Epithelial cell of prostate (primary cell): ENCODE measurements at regions not wholly inside any gene's neighbourhood (a gene's known extent, or its start where the extent isn't known, plus 50 kb on each side); places are given as distances from the start of the nearest gene placed in this dataset.

Source experiments
- DNase-seq: peaks from one replicate; pipeline ENCODE4 v3.0.0-alpha.2; 2011; ENCODE audit warnings: low read depth, low spot score
- H3K27ac ChIP-seq: fragments of 450-650 bp; 2 replicates; pipeline ENCODE4 v1.5.1; 2017; ENCODE audit warnings: mild to moderate bottlenecking

GRCh38 chr4:184575306-184575705 is 73.9 kb downstream of the CASP3 start:
- DNase-seq = no peak
- no peak overlapping the region for H3K27ac ChIP-seq

- no peak for DNase-seq
- H3K27ac ChIP-seq = no peak overlapping the region
These were observed 74.4 kb downstream of the CASP3 start for GRCh38 chr4:184574861-184575260.

- no peak for DNase-seq
- no peak overlapping the region for H3K27ac ChIP-seq
These were observed 75.5 kb downstream of the CASP3 start for GRCh38 chr4:184573701-184574100.

- DNase-seq = no peak
- no peak overlapping the region for H3K27ac ChIP-seq
These were observed 80.5 kb downstream of the CASP3 start for GRCh38 chr4:184568770-184569169.

- DNase-seq = no peak
- no peak overlapping the region for H3K27ac ChIP-seq
These were observed 85.6 kb downstream of the CASP3 start for GRCh38 chr4:184563621-184564020.

- no peak overlapping the region for H3K27ac ChIP-seq
- no peak for DNase-seq
These were observed 84.6 kb upstream of the IRF2 start for GRCh38 chr4:184558996-184559395.

- H3K27ac ChIP-seq = no peak overlapping the region
- no peak for DNase-seq
These were observed 79.5 kb upstream of the IRF2 start for GRCh38 chr4:184553891-184554290.

GRCh38 chr4:184550476-184550875 is 76.1 kb upstream of the IRF2 start:
- H3K27ac ChIP-seq = no peak overlapping the region
- no peak for DNase-seq

GRCh38 chr4:184548648-184549341 is 74.4 kb upstream of the IRF2 start:
- no peak for DNase-seq
- H3K27ac ChIP-seq = no peak overlapping the region

- H3K27ac ChIP-seq = no peak overlapping the region
- DNase-seq = no peak
These were observed 73.9 kb upstream of the IRF2 start for GRCh38 chr4:184548316-184548647.

- no peak overlapping the region for H3K27ac ChIP-seq
- DNase-seq = no peak
These were observed 70.5 kb upstream of the IRF2 start for GRCh38 chr4:184544788-184545409.

- no peak overlapping the region for H3K27ac ChIP-seq
- DNase-seq = no peak
These were observed 67.6 kb upstream of the IRF2 start for GRCh38 chr4:184541907-184542306.

GRCh38 chr4:184540307-184540706 is 66.0 kb upstream of the IRF2 start:
- no peak for DNase-seq
- no peak overlapping the region for H3K27ac ChIP-seq

GRCh38 chr4:184538023-184538599 is 63.8 kb upstream of the IRF2 start:
- peak; percentile 45 for DNase-seq
- H3K27ac ChIP-seq = peak overlapping the region; percentile 84

GRCh38 chr4:184537269-184538022 is 63.1 kb upstream of the IRF2 start:
- H3K27ac ChIP-seq = peak overlapping the region; percentile 84
- peak; percentile 62 for DNase-seq

- H3K27ac ChIP-seq = peak overlapping the region; percentile 84
- no peak for DNase-seq
These were observed 62.5 kb upstream of the IRF2 start for GRCh38 chr4:184536881-184537248.

GRCh38 chr4:184536065-184536880 is 61.9 kb upstream of the IRF2 start:
- H3K27ac ChIP-seq = peak overlapping the region; percentile 84
- DNase-seq = no peak

GRCh38 chr4:184534511-184535391 is 60.4 kb upstream of the IRF2 start:
- no peak for DNase-seq
- H3K27ac ChIP-seq = peak overlapping the region; percentile 1

GRCh38 chr4:184533908-184534307 is 59.6 kb upstream of the IRF2 start:
- no peak for DNase-seq
- H3K27ac ChIP-seq = peak overlapping the region; percentile 1
